Right lobe of liver (tissue), 6 donors: ENCODE measurements at regions not wholly inside any gene's neighbourhood (a gene's known extent, or its start where the extent isn't known, plus 50 kb on each side); places are given as distances from the start of the nearest gene placed in this dataset.

ENCODE experiments used
- ATAC-seq, 4 donors: fragments of 200-7000 bp; cut with Tn5 transposase; one replicate each; pipeline ENCODE4 v1.9.1; 2020; ENCODE audit warnings: mild to moderate bottlenecking in 4 of 4, moderate library complexity in 4 of 4
- DNase-seq, 3 donors: peaks; one replicate each; pipeline ENCODE4 v3.0.0-alpha.2; 2020
- H3K27ac ChIP-seq, 3 donors: fragments of 200-600 bp; one replicate each; pipeline ENCODE4 v1.8.0; 2022
- H3K27me3 ChIP-seq, 2 donors: fragments of 200-600 bp; one replicate each; pipeline ENCODE4 v1.8.0; 2022
- H3K36me3 ChIP-seq, 4 donors: fragments of 200-600 bp; sonication (generic) in 1 of 4; one replicate each; pipeline versions ENCODE4 v1.5.1 to v1.8.0; 2017 to 2022; ENCODE audit warnings: control low read depth in 1 of 4
- H3K4me1 ChIP-seq, 4 donors: fragments of 200-600 bp; sonication (generic) in 1 of 4; one replicate each; pipeline versions ENCODE4 v1.5.1 to v1.8.0; 2017 to 2022; ENCODE audit warnings: control low read depth in 1 of 4
- H3K4me3 ChIP-seq, 3 donors: fragments of 200-600 bp; one replicate each; pipeline ENCODE4 v1.8.0; 2022
- H3K9me3 ChIP-seq, 4 donors: fragments of 200-600 bp; sonication (generic) in 1 of 4; one replicate each; pipeline versions ENCODE4 v1.5.1 to v1.8.0; 2017 to 2022; ENCODE audit warnings: control low read depth in 1 of 4
- POLR2A ChIP-seq: fragments of 450-650 bp; IDR thresholded peaks from one replicate; pipeline ENCODE4 v1.6.1; 2017; ENCODE audit warnings: antibody characterized with exemption, mild to moderate bottlenecking
- WGBS: methylation state at CpG from one replicate; pipeline ENCODE4 v1.1.6; 2018; ENCODE audit warnings: low coverage, low lambda C conversion rate; ENCODE audit not compliant: insufficient coverage; ENCODE audit errors: missing lambda C conversion rate; 5-methylcytosine and 5-hydroxymethylcytosine counted together
- intact Hi-C, 2 donors: fragments of 100-400 bp; cut with DNase I; formaldehyde crosslinking; loops; one replicate each; pipeline versions ENCODE4 v1.11.2 to v1.14.1; 2022
- TF ChIP-seq, protein P1 (sequence below), 4 donors: fragments of 200-600 bp in 3 of 4; fragments of 450-650 bp in 1 of 4; IDR thresholded peaks; one replicate each; pipeline versions ENCODE4 v1.5.1 to v1.8.0; 2016 to 2022; ENCODE audit warnings: antibody characterized with exemption in 4 of 4, mild to moderate bottlenecking in 2 of 4
- donor health status: DM: no; HTN: yes; CAD: no.
- donor health status: DM: no; HTN: no; CAD: no.
- donor health status: DM: no; HTN: no; CAD: no.
- donor health status: DM: no; HTN: yes; CAD: no.
- donor health status: DM: no; HTN: yes; CAD: no.

GRCh38 chr1:60225486-60225885, 151.9 kb upstream of the C1orf87 start:
- TF ChIP-seq POLR2A: no peak
- TF ChIP-seq, protein P1, sequence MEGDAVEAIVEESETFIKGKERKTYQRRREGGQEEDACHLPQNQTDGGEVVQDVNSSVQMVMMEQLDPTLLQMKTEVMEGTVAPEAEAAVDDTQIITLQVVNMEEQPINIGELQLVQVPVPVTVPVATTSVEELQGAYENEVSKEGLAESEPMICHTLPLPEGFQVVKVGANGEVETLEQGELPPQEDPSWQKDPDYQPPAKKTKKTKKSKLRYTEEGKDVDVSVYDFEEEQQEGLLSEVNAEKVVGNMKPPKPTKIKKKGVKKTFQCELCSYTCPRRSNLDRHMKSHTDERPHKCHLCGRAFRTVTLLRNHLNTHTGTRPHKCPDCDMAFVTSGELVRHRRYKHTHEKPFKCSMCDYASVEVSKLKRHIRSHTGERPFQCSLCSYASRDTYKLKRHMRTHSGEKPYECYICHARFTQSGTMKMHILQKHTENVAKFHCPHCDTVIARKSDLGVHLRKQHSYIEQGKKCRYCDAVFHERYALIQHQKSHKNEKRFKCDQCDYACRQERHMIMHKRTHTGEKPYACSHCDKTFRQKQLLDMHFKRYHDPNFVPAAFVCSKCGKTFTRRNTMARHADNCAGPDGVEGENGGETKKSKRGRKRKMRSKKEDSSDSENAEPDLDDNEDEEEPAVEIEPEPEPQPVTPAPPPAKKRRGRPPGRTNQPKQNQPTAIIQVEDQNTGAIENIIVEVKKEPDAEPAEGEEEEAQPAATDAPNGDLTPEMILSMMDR (IDR thresholded peaks at IDR 0.05): no peak

GRCh38 chr1:60224523-60224922, 151.0 kb upstream of the C1orf87 start:
- TF ChIP-seq POLR2A: no peak
- H3K27ac ChIP-seq: no peak overlapping the region
- no peak overlapping the region for H3K4me3 ChIP-seq
- 85% methylated on average over 3 of the region's 3 CpGs for WGBS
- ATAC-seq (no peak), DNase-seq (no peak)
- no peaks in the 10 kb centered on the region for H3K36me3 ChIP-seq
- H3K9me3 ChIP-seq: no peaks in the 10 kb centered on the region
- no peaks in the 10 kb centered on the region for H3K27me3 ChIP-seq
- intact Hi-C loops: no loop called here
- no peaks in the 10 kb centered on the region for H3K4me1 ChIP-seq

More at GRCh38 chr1:60225486-60225885, 151.9 kb upstream of the C1orf87 start:
- no peak overlapping the region for H3K27ac ChIP-seq
- DNase-seq (no peak), ATAC-seq (no peak)
- no peaks in the 10 kb centered on the region for H3K27me3 ChIP-seq
- H3K9me3 ChIP-seq: no peaks in the 10 kb centered on the region
- H3K4me3 ChIP-seq: no peak overlapping the region
- no peaks in the 10 kb centered on the region for H3K36me3 ChIP-seq
- intact Hi-C loops: no loop called here
- WGBS: 55% methylated on average over 3 of the region's 3 CpGs
- no peaks in the 10 kb centered on the region for H3K4me1 ChIP-seq

GRCh38 chr1:60223158-60223557, 149.6 kb upstream of the C1orf87 start:
- 54% methylated on average over 5 of the region's 5 CpGs for WGBS
- no peak for TF ChIP-seq POLR2A
- TF ChIP-seq, protein P1 (IDR thresholded peaks at IDR 0.05): no peak
- DNase-seq (no peak), ATAC-seq (peak in 1 of 4 donors; percentile 35)
- Histone ChIP-seq H3K9me3 (no peaks in the 10 kb centered on the region), H3K4me1 (no peaks in the 10 kb centered on the region), H3K36me3 (no peaks in the 10 kb centered on the region), H3K27me3 (no peaks in the 10 kb centered on the region), H3K27ac (no peak overlapping the region), H3K4me3 (no peak overlapping the region)
- intact Hi-C loops: no loop called here

GRCh38 chr1:60222360-60223115, 149.0 kb upstream of the C1orf87 start:
- no peak for DNase-seq

DNA sequence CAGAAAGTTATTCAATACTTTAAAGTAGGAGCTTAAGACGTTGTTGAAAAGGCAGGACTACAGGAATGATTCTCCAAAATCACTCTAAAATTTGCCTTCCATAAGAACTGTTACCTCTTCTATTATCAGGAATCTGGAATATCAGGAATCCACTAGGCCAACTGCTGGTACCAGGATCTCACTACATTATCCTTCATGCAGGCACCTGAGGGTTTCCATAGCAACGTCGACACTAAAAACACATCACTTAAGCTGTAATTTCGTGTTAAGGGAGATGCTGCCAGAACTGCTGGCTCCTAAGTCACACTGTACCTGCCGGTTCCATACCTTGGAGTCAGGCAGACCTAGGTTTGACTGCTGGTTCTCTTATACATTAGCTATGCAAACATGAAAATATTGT, 139.7 kb upstream of the C1orf87 start:
- Histone ChIP-seq H3K27ac (no peak overlapping the region), H3K4me1 (no peaks in the 10 kb centered on the region), H3K9me3 (peaks cover 0 to 2% (median 0%) of the 10 kb centered on the region in 4 donors), H3K27me3 (no peaks in the 10 kb centered on the region), H3K36me3 (no peaks in the 10 kb centered on the region), H3K4me3 (no peak overlapping the region)
- ATAC-seq (no peak), DNase-seq (no peak)
- intact Hi-C loops: no loop called here
- TF ChIP-seq, protein P1 (IDR thresholded peaks at IDR 0.05): no peak
- no peak for TF ChIP-seq POLR2A
- WGBS: 54% methylated on average over 5 of the region's 5 CpGs

More at GRCh38 chr1:60222360-60223115, 149.0 kb upstream of the C1orf87 start:
- no peaks in the 10 kb centered on the region for H3K27me3 ChIP-seq
- intact Hi-C loops: no loop called here
- H3K4me3 ChIP-seq: no peak overlapping the region
- no peaks in the 10 kb centered on the region for H3K4me1 ChIP-seq
- H3K9me3 ChIP-seq: no peaks in the 10 kb centered on the region
- 69% methylated on average over 11 of the region's 11 CpGs for WGBS
- H3K27ac ChIP-seq: no peak overlapping the region
- H3K36me3 ChIP-seq: no peaks in the 10 kb centered on the region
- no peak for TF ChIP-seq POLR2A
- TF ChIP-seq, protein P1 (IDR thresholded peaks at IDR 0.05): no peak
- no peak for ATAC-seq
